Fibroblast of skin of abdomen (primary cell): ENCODE measurements at regions not wholly inside any gene's neighbourhood (a gene's known extent, or its start where the extent isn't known, plus 50 kb on each side); places are given as distances from the start of the nearest gene placed in this dataset.
A peak's percentile ranks its signal among the peaks of the same experiment; 100 is the strongest.

ENCODE experiments used
- DNase-seq: peaks from one replicate; pipeline ENCODE4 v3.0.0-alpha.2; 2013

DNA sequence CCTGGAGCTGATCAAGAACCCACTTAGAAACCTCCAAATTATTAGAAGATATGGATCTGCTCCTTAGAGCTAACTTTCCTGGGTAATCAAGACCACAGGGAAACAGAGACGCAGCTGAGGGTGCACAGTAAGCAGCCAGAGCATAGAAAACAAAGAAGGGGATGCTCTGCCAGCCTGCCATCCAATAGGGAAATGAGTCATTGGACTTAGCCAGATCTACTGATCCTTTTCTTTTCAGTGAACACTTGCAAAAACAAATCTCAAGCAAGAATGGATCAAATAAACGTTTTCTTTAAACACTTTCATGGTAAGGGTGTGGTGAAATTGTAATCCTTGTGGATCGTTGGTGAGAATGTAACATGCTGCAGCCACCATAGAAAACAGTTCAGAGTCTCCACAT lies 474.0 kb downstream of the LTN1 start:
- no peak for DNase-seq

DNA sequence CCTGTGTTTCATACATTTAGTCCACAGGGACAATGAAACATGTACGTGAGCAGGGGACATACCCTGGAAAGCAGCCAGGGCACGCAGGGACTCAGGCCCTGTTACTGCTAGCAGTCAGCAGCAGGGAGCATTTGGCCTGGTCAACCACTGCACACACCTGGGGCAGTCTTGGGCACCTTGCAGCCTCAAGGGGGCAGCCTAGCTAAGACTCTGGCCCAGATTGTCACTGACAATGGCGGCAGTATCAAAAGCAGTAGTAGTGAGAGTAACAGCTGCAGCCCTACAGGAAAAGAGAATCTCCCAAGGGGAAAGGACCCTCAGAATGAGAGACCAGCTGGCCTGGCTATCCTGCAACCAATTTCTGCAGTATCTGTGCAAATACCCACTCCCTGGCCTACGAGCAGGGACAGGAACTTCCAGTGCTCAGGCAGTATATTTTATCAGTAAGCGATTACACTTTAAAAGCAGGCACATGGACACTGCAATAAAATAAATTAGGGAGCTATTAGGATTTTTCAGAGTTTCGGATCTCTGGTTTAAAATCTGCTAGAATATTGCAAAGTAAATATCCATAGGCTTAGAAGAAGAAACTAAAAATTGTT lies 475.6 kb downstream of the LTN1 start:
- no peak for DNase-seq

DNA sequence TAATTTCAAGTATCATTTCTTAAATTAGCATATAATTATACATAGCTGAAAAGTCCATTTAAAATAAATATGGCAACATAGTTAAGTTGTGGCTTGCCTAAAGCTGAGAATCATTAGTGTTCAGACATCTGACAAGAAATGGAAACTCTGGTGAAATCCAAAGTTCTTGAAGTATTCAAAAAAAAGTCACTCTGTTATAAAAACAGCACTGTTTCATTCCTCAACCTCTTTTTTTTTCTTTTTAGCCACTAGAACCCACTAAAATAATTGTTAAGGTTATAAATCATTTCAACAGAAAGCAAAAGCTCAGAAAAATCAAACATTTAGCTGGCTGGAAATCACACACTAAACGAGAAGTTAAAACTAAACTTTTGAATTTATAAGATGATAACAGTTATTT lies 476.7 kb downstream of the LTN1 start:
- peak; percentile 57 for DNase-seq

DNA sequence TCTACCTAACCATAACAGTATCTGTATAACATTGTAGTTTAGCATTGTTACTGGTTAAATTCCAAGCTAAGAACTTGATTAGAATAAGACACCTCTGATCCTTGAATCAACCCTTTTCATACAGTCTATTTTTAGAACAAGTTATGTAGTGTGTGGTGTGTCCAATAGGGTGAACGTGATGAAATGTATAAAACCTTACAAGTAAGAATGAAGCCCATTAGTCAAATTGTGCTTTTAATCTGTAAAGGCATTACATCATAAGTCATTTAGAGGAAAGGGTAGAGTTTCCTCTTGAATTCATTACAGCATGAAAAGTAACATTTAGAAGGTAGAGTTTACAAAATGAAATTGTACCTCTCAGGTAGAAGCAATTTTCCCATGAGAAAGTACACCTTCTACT lies 479.2 kb downstream of the LTN1 start:
- peak; percentile 42 for DNase-seq

DNA sequence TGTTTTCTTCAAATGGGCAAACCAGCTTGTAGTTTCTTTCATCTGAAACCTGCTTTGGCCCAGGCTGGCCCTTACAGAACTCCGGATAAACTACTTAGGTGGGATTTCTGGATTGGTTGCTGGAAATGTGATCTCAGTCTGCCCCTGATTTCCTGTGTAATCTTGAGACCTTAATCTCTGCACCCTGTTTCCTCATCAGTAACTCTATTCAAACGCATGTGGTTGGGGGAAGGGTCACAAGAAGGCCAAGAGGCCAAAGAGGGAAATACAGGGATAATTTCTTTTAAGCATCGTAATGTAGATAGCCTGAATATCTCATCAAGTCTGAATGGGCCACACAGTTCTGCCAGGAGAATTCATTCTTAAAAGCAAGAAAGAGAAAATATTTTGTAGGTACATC lies 483.6 kb downstream of the LTN1 start:
- no peak for DNase-seq

DNA sequence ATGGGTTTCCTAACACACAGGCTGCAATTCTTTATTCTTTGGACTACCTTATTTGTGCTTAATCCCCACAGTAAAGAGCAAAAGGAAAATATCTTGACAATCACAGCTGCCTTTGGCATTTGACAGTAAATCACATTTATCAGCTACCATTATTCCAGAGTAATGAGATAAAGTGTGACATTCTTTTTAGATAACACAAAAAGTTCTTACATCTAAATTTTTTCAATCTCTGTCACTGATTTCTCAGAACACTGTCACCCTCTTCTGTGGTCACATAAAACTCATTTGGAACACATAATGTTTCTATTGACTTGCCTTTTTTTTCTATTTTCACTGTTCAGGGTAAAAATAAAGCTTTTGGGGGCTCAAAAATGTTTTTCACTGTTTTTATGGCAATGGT lies 484.6 kb downstream of the LTN1 start:
- no peak for DNase-seq

DNA sequence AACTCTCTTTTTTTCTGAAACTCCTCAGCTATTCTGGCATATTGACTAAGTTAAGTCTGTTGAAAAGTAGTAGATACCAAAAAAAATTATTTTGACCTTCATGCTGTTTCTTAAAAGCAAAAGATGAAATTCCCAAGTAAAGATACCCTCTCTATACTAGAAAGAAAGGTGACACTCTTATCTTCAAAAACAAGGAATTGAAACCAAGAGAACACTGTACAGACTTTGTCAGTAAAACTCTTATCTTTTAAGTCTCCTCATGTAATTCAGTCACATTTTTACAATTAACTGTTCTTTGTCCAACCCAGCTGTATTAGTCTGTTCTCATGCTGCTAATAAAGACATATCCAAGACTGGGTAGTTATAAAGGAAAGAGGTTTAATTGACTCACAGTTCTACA lies 496.2 kb downstream of the LTN1 start:
- no peak for DNase-seq

DNA sequence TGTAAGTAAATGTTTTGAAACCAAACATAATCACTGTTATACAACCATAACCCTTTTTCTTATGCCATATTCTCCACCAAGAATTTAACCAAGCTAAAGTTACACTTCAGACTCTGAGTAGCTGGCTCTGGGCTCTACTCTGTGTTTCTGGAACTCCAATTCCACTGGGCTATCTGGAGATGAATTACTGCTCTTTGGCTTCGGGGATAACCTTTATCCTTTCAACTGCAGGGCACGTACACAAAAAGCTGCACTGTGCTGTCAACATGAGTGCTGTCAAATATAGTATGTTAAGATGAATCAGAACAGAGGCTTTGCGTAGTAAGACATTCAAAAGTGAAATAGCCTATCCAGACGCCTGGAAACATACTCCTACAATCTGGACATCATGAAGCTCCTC lies 500.6 kb downstream of the LTN1 start:
- DNase-seq = no peak

DNA sequence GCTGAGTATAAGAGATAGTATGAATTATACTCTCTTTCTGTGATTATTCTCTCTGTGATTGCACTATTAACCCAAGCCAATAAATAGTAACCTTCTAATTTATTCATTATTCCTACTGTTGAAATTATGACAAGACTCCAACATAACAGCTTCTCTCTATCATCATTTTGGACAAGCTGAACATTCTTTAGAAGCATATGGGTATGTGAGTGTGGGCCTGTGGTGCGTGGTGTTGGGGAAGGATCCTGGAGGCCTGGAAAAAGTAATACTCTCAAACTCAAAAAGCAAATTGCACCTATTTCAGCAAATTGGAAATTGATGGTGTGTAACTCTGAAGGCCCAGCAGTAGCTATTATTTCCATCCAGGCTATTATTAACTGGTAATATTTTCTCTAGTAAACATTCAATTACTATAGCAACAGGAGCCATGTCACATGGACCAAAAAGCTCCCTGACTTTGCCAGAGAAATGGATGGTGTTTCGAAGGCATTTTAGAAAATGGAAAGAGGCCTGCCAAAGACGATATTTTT lies 502.8 kb downstream of the LTN1 start:
- peak; percentile 51 for DNase-seq

DNA sequence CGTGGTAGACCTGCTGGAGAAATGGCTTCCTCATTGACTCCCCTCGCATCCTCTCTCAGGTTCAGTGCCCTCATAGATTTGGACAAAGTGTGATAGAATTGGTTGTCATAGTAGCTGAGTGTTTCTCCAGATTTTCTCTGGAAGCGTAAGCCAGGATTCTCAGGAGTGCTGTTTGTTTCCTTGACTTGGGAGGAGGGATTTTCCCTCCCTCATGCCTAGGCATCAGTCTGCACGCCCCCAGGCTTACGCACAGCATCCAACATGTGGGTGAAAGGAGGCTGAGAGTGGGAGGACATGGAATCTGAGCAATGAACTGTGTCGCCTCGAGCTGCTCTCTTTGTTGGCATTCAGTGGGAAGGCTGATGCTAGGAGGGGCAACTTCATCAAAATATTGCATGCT lies 503.5 kb downstream of the LTN1 start:
- DNase-seq = peak; percentile 26

DNA sequence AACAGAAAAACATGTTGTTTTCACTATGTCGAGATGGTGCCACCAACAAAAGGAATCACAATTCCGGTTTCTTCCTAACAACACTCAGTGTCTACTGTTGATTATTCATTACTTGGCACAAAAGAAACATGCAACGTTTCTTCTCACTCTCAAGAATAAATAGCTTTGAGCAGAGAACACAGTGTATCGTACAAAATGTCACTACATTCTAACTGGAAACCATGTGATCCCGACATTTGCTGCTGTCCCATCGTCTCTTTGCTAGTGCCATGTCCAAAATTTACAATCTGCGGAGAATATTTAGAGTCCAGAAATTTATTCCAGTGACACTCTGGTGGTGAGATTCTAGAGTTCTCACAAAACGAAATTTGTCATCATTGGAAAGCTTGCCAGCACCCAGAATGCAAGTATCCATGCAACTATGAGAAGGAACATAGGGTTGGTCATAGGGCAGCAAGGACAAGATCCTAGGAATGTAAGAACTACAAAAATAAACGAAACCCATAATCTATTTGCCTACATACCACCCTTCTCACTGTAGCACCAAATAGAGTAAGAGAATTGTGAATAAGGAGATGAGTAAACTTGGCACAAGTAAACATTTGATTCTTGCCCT lies 505.1 kb downstream of the LTN1 start:
- no peak for DNase-seq

DNA sequence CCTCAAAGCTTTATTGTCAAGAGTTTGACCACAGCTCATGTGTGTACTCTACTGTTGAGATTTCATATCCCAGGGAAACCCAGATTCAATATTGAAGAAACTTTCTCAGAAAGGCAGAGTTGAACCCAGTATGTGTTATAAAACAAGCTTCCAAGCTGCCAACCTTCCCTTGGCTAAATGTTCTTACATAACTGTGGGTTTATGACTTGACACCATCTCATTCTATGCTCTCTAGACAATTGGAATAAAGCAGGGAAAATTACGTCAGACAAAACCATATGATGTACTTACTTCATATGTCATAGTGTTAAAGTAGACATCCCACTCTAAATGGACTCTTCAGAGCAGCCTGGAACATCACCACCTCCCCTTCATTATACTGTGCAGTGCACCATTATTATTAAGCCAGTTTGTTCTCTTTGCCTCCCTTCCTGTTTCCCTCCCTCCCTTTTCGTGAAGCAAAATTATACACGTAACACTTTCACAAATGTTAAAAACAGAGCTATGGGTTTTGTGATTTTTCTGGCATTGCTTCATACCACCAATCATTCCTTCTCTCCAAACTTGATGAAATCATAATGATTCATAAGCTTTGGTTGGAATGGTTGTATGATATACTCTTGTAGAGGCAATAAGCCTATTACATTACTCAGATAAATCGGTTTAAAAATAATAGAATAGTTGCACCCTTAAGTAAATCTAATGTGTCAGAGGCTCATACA lies 507.2 kb downstream of the LTN1 start:
- peak; percentile 94 for DNase-seq

DNA sequence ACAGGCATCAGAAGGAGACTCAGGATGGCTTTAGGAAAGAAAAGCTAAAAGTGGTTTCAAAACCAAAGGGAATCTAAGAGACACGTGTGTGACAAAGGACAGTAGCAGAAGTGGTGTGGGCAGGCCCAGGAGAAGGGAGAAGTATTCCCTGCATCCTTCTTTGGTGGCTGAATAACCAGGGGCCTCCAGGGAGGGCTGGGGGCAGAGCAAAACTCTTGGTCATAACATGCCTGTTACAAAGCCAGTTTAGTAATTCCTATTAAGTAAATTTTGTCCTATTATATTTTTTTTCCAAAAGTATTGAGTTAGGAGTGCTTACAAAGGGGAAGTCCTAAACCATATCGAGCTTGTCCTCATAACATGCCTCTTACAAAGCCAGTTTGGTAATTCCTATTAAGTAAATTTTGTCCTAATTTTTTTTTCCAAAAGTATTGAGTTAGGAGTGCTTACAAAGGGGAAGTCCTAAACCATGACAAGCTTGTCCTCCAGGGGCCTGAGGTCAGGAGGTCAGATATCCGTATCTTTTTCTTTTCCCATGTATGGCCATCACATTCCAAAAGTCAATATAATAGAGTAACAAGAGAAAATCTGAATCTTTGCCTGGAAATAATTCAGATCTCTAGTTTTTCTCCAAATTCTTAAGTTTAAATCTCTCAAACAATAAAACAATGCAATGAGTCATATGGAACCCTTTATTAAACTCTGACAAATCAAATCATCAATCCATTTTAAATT lies 509.2 kb downstream of the LTN1 start:
- DNase-seq = no peak

DNA sequence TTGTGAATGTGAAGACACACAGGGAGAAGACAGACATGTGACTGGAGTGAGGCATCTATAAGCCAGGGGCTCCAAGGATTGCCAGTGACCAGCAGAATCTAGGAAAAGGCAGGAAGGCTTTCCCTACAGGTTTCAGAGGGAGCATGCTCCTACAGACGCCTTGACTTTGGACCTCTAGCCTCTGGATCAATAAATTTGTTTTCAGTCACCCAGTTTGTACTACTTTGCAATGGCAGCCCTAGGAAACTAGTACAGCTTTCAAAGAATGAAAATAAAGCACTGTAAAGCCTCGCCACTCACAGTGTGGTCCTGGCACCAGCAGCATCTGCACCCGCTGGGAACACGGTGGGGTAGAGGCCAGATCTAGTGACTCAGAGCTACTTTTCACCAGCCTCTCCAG lies 510.0 kb downstream of the LTN1 start:
- DNase-seq = no peak

DNA sequence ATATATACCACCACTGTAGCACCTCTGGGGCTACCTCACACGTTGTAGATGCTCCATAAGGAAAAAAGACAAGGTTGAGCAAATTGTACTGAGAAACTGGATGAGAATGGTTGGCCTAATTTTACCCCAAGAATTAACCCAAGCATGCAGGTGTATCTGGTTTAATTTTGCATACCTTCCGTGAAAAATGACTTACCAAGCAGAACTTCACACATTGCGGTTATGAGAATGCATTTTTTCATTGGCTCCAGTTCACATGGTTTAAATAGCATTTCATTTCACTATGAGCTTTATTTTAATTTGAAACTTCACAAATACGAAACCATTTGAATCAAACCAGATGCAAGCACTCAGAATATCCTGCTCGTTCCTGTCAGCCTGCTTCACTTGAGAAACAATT lies 512.2 kb downstream of the LTN1 start:
- peak; percentile 88 for DNase-seq

DNA sequence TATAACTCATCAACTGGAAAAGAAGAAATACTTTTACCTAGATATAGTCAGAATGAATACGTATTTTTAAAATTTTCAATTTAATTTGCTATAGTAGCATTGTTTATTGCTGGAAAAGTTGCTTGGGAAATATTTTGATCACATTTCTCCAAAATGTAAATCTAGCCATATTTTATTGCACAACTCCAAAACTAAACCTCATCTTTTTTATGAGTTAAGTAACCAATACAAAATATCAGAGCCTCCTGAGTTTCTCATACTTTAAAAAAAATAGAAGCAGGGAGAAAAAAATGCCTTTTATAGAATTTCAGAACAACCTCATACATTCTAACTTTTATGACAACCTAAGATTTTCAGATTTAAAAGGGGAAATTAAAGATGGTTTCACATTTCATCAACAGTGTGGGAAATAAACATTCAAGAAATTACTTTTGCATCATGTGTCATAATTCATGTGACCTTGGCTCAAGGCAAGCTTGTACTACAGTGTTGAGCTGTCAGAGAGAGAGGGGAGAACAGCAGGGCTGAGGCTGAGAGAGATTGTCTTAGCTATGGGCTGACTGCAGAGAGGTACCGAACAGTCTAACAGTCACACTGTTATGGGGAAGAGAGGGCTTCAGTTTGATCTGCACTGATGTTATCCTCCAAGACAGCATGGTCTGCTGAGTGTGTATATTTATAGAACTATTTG lies 519.0 kb downstream of the LTN1 start:
- DNase-seq = peak; percentile 33

DNA sequence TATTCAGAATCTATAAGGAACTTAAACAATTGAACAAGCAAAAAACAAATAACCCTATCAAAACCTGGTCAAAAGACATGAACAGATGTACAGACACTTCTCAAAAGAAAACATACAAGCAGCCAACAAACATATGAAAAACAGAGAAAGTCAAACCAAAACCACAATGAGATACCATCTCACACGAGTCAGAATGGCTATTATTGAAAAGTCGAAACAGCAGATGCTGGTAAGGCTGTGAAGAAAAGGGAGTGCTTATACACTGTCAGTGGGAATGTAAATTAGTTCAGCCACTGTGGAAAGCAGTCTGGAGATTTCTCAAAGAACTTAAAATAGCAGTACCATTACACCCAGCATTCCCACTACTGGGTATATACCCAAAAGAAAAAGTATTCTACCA lies 520.1 kb downstream of the LTN1 start:
- DNase-seq = peak; percentile 51

DNA sequence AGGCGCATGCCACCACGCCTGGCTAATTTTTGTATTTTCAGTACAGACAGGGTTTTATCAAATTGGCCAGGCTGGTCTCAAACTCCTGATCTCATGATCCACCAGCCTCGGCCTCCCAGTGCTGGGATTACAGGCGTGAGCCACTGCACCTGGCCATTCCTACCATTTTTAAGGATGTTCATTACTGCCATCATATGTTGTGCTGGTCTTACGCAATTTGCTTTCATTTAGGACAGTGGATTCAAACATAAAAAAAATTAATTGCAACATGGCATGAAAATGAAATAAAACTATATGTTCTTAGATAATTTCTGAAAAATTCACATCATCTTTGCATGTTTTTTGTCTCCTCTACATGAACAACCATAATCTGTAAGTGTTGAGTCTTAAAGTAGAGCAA lies 527.7 kb downstream of the LTN1 start:
- DNase-seq = no peak

DNA sequence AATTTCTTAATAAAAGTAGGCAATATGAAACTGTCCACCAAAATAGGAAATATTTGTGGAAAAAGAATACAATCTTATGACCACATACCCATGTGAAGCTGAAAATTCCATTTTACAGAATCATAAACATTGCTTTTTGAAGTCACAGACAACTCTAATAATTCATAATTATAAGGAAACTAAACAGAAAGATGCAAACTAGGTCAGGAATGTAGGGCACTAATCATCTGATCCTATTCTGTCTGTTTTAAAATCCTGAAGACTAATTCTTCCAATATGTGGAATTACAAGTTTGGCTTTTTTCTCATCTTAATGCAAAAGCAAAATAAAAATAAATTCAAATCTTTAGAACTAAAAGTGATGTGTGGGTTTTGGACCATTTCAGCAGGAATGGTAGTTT lies 528.6 kb downstream of the LTN1 start:
- DNase-seq = peak; percentile 61

DNA sequence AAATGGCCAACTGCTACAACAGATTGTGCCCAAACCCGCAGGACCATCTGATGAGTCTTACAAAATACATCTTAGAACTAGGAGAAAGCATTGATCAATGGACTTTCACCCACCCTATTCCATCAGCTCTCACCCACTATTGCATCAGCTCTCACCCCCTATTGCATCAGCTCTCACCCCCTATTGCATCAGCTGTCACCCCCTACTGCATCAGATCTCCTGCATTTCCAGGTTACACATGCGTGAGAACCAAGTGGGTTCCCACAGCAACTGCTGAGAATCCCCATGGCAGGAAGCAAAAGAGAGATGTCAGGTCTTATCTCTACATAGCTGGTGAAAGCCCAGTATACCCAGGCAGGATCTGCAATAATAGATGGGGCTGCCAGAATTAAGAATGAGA lies 533.5 kb downstream of the LTN1 start:
- no peak for DNase-seq

DNA sequence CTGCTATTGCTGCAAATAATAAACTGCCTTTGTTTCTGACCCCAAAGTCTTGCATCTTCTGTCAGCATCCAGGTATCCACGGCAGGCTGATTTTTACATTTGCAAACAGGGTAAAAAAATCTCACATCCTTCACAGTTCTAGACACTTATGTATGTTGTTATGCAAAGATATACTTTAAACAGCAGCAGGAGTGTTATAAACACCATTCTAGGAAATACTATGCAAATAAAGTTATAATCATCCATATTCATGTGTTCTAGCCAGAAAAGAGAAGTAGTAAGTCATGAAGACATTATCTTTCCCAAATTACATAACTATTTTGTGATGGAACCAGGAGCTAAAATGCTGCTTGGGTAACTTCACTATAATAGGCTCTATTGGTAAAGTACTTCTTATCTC lies 534.2 kb downstream of the LTN1 start:
- no peak for DNase-seq

DNA sequence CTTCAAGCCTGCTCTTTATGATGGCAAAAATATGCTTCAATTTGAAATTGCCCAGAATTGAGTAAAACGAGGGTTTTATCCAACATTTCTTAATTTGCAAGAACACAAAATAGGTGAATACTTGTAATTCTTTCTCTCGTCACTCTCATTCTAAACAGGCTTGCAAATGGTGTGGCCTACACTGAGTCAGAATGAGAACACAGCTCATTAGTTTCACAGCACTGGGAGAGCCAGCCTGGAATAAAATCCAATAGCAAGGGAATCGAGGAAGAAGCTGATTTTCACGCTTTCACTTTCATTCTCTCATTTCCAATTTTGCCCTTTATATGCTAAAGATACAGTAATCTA lies 537.5 kb downstream of the LTN1 start:
- DNase-seq = peak; percentile 81
